ENCODE measurements at regions not wholly inside any gene's neighbourhood (a gene's known extent, or its start where the extent isn't known, plus 50 kb on each side); places are given as distances from the start of the nearest gene placed in this dataset.

DNA sequence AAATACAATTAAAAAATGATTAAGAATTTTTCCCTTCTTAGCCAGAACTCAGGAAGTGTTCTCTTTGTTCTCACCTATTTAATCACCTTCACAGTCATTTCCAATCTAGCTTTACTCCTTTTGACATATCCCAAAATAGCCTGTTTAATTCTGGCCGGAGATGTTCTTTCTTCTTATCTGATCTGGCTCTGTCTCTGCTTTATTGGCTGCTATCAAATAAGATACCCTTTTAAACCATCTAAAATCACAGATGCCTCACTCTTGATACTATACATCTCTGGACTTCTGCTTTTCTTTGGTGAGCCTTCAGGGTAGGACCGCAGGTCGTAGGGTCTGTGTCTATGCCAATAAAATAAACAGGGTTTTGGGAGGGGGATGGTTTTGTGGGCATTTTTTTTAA lies 319.2 kb upstream of the SEMA6D start:
- no peak overlapping the region for H3K9ac ChIP-seq (ENCODE audit: low read depth, low read length)
- no peaks in the 10 kb centered on the region for H3K4me1 ChIP-seq (ENCODE audit: control insufficient read depth, insufficient read depth, low read length)
- no peak overlapping the region for H3K4me2 ChIP-seq (ENCODE audit: low read length)
- H3K4me3 ChIP-seq (ENCODE audit: low read length): no peak overlapping the region
- H3K27me3 ChIP-seq (ENCODE audit: control insufficient read depth, insufficient read depth, low read length): no peaks in the 10 kb centered on the region
- H3K36me3 ChIP-seq (ENCODE audit: insufficient read depth, low read length): no peaks in the 10 kb centered on the region
- no peaks in the 10 kb centered on the region for H3K9me3 ChIP-seq (replicated peaks; ENCODE audit: low read length)

DNA sequence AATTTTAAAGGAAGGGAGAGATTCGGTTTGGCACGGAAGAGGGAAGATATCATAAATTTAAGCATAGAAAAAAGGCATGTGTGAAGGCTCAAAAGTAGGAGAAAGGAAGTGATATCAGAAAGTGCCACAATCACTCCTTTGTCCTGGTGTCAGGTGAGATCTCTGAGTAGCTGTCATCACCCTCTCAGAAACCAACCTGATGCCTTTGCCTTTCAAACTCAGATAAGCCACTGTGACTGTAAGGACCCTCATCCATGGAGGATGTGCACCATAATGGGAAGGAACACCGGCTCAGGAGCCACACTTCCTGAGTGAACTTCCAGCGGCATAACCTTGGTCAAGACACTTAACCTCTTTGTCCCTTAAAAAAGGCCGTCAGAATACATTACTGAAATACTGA lies 318.7 kb upstream of the SEMA6D start:
- no peaks in the 10 kb centered on the region for H3K4me1 ChIP-seq (ENCODE audit: control insufficient read depth, insufficient read depth, low read length)
- no peak overlapping the region for H3K4me3 ChIP-seq (ENCODE audit: low read length)
- H3K4me2 ChIP-seq (ENCODE audit: low read length): no peak overlapping the region
- H3K9ac ChIP-seq (ENCODE audit: low read depth, low read length): no peak overlapping the region
- no peaks in the 10 kb centered on the region for H3K9me3 ChIP-seq (replicated peaks; ENCODE audit: low read length)
- H3K36me3 ChIP-seq (ENCODE audit: insufficient read depth, low read length): no peaks in the 10 kb centered on the region
- H3K27me3 ChIP-seq (ENCODE audit: control insufficient read depth, insufficient read depth, low read length): no peaks in the 10 kb centered on the region

DNA sequence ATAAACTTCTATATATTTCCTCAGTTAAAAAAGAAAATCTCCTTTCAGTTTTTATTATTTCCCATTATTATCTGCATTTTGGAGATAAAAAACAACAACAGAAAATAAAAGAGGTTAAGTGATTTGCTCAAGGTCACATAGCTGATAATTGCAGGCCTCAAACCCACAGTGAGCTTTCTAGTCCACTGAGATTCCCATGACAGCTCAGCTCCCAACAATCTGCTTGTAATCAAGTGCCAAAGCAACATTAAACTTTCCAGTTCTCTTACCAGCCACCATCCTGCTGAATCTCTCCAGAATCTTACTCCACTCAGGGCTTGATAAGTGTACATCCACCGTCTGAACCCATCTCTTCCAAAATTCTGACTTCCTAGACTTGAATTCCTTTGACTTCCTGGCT lies 318.2 kb upstream of the SEMA6D start:
- no peaks in the 10 kb centered on the region for H3K9me3 ChIP-seq (replicated peaks; ENCODE audit: low read length)

DNA sequence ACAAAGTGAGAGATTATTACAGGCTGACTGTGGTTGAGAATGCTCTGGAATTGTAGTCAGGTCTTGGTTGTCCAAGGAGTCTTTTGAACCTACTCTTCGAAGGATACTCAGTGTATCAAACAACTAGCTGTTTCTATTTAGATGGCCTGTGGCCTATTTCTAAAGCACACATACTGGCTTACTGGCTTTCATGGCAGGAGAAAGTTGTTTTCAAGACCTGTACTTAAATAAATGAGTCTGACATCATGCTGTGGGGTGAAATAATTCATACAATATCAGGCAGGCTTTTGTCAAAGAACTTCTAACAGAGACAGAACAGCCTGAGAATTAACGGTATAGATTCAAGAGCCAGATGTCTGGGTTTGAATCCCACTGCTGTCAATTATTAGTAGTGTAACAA lies 316.7 kb upstream of the SEMA6D start:
- Histone ChIP-seq H3K9me3 (replicated peaks; ENCODE audit: low read length) (no peaks in the 10 kb centered on the region), H3K4me3 (ENCODE audit: low read length) (no peak overlapping the region), H3K4me2 (ENCODE audit: low read length) (no peak overlapping the region), H3K9ac (ENCODE audit: low read depth, low read length) (no peak overlapping the region), H3K27me3 (ENCODE audit: control insufficient read depth, insufficient read depth, low read length) (peaks cover 4% of the 10 kb centered on the region), H3K4me1 (ENCODE audit: control insufficient read depth, insufficient read depth, low read length) (no peaks in the 10 kb centered on the region), H3K36me3 (ENCODE audit: insufficient read depth, low read length) (no peaks in the 10 kb centered on the region)

More for the DNA sequence above, 318.2 kb upstream of the SEMA6D start:
- Histone ChIP-seq H3K4me1 (ENCODE audit: control insufficient read depth, insufficient read depth, low read length) (no peaks in the 10 kb centered on the region), H3K9ac (ENCODE audit: low read depth, low read length) (no peak overlapping the region), H3K36me3 (ENCODE audit: insufficient read depth, low read length) (no peaks in the 10 kb centered on the region), H3K4me3 (ENCODE audit: low read length) (no peak overlapping the region), H3K4me2 (ENCODE audit: low read length) (no peak overlapping the region), H3K27me3 (ENCODE audit: control insufficient read depth, insufficient read depth, low read length) (no peaks in the 10 kb centered on the region)

DNA sequence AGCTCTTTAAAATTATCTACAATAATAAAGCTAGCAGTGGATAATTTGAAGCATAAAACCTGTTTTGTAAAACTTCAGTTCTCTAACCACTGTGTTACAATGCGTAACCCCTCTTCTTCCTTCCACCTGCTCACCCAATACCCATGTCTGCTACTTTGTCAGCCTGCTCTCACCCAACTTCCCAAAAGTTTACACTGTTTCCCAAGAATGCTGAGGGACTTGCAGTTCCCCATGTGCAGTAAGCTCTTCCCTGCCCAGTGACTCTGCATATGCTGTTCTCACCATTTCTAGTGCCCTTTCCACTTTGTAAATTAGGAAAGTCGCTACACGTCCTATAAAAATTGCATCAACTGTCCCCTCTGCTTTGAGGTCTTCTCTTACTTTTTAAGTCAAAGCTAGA lies 315.9 kb upstream of the SEMA6D start:
- H3K36me3 ChIP-seq (ENCODE audit: insufficient read depth, low read length): no peaks in the 10 kb centered on the region
- H3K4me3 ChIP-seq (ENCODE audit: low read length): no peak overlapping the region
- no peak overlapping the region for H3K4me2 ChIP-seq (ENCODE audit: low read length)
- no peak overlapping the region for H3K9ac ChIP-seq (ENCODE audit: low read depth, low read length)
- peaks cover 4% of the 10 kb centered on the region for H3K27me3 ChIP-seq (ENCODE audit: control insufficient read depth, insufficient read depth, low read length)
- H3K9me3 ChIP-seq (replicated peaks; ENCODE audit: low read length): no peaks in the 10 kb centered on the region
- H3K4me1 ChIP-seq (ENCODE audit: control insufficient read depth, insufficient read depth, low read length): no peaks in the 10 kb centered on the region

DNA sequence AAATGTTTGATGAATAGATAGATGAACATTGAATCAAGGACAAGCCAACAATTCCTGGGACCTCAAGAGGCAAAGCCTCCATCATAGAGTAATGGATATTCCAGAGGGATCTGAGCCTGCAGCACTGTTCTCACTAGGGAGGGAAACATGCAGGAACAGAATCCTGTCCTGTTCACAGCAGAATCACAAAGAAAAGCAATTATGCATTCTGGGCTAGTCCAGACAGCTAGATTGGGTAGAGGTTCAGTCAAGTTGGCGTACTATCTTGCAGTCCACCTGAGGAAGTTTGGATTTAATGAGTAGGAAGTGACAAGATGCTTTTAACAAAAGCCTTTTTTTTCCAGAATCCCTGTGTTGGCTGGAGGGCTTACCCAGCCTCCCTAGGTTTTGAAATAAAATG lies 314.5 kb upstream of the SEMA6D start:
- Histone ChIP-seq H3K4me1 (ENCODE audit: control insufficient read depth, insufficient read depth, low read length) (no peaks in the 10 kb centered on the region), H3K36me3 (ENCODE audit: insufficient read depth, low read length) (no peaks in the 10 kb centered on the region), H3K4me2 (ENCODE audit: low read length) (no peak overlapping the region), H3K9me3 (replicated peaks; ENCODE audit: low read length) (no peaks in the 10 kb centered on the region), H3K27me3 (ENCODE audit: control insufficient read depth, insufficient read depth, low read length) (peaks cover 4% of the 10 kb centered on the region), H3K4me3 (ENCODE audit: low read length) (no peak overlapping the region), H3K9ac (ENCODE audit: low read depth, low read length) (no peak overlapping the region)

DNA sequence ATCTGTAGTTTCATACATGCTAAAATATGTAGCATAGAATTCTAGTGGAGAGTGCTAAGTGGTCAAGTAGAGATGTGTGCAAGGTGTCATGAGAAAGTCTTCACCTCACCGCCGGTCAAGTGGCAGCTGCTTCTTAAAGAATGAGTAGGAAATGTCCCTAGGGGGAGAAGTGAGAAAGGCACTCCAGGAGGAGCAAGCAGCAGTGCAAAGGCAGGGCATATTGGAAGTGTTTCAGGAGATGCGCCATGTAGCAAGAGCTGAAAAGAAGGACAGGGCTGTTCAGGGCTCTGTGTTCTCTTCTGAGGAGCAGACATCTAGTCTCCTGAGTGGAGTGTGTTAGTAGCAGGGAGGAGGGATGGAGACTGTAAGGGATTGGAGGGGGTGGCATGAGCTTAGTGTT lies 312.4 kb upstream of the SEMA6D start:
- Histone ChIP-seq H3K4me1 (ENCODE audit: control insufficient read depth, insufficient read depth, low read length) (no peaks in the 10 kb centered on the region), H3K9me3 (replicated peaks; ENCODE audit: low read length) (no peaks in the 10 kb centered on the region), H3K36me3 (ENCODE audit: insufficient read depth, low read length) (no peaks in the 10 kb centered on the region), H3K27me3 (ENCODE audit: control insufficient read depth, insufficient read depth, low read length) (peaks cover 4% of the 10 kb centered on the region), H3K4me2 (ENCODE audit: low read length) (no peak overlapping the region), H3K9ac (ENCODE audit: low read depth, low read length) (no peak overlapping the region), H3K4me3 (ENCODE audit: low read length) (no peak overlapping the region)

DNA sequence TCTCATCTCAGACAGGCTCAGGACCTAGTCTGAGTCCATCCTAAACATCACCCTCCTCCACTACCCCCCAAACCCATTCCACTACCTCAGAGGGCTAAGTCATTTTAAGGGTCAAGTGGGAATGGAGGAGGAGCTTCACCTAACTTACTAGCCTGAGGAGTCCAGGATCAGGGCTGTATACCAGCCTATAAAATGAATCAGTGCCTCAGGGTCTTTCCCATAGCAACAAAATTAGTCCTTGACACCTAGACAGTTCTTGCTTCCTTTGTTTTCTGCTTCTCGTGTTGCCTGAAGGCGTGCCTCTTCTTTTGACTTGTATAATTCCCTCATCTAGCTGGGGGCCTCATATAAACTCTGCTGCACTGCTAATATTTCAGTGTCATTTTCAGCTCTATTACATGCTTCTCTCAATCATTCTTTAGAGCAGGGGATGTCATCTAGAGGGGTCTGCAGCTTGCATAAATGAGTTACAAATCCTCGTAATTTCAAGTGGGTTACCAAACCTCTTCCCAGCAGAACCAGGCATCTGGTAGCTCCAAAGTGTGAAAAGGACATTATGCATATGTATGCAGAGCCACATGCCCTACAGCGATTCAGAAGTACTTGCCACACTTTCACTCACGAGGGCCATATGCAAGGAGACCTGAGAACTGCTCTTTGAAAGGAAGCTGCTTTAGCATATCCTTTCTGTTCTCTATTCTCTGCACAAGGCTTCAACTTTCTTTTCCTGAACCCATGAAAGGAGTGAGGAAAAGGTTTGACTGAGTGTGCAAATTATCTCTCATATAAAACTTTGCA lies 311.7 kb upstream of the SEMA6D start:
- H3K4me2 ChIP-seq (ENCODE audit: low read length): no peak overlapping the region
- H3K4me3 ChIP-seq (ENCODE audit: low read length): no peak overlapping the region
- no peak overlapping the region for H3K9ac ChIP-seq (ENCODE audit: low read depth, low read length)
- no peaks in the 10 kb centered on the region for H3K36me3 ChIP-seq (ENCODE audit: insufficient read depth, low read length)
- peaks cover 4% of the 10 kb centered on the region for H3K27me3 ChIP-seq (ENCODE audit: control insufficient read depth, insufficient read depth, low read length)
- no peaks in the 10 kb centered on the region for H3K9me3 ChIP-seq (replicated peaks; ENCODE audit: low read length)
- H3K4me1 ChIP-seq (ENCODE audit: control insufficient read depth, insufficient read depth, low read length): no peaks in the 10 kb centered on the region

DNA sequence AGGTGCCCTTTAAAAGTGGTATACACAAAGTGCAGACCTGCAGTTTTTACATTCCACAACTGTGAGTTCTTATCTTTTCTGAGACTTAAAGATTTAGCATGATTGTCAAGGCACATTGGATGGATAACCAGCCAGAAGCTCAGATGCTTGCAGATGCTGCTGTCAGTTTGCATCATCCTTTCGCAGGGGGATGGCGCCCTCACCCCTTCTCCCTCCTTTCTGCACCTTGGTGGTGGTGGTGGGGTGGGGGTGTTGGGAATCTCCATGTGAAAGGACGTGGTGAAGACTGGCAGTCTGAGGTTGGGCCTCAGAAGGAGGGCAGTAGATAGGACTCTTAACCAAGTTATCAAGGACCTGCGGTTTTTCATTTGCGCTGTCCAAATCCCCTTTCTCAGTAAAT lies 309.6 kb upstream of the SEMA6D start:
- peaks cover 4% of the 10 kb centered on the region for H3K27me3 ChIP-seq (ENCODE audit: control insufficient read depth, insufficient read depth, low read length)
- no peaks in the 10 kb centered on the region for H3K9me3 ChIP-seq (replicated peaks; ENCODE audit: low read length)
- no peaks in the 10 kb centered on the region for H3K4me1 ChIP-seq (ENCODE audit: control insufficient read depth, insufficient read depth, low read length)

DNA sequence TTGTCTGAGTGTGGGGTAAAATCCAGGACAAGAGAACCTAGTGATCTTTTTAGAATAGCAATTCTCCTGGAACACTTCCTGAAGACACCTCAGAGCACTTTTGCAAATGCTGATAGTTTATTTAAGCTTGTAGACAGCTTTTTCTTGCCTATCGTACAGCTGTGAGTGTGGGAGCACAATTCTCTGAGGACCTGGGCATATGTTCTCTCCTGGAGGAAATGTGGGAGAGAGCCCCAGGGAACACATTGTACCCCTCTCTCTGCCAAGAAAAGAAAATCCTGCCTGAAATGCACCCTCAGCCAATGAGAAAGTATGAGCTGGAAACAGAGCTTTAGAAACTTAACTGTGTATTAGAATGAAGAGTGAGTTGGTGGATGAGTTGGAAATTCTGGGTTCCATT lies 308.3 kb upstream of the SEMA6D start:
- Histone ChIP-seq H3K9ac (ENCODE audit: low read depth, low read length) (no peak overlapping the region), H3K4me1 (ENCODE audit: control insufficient read depth, insufficient read depth, low read length) (no peaks in the 10 kb centered on the region), H3K4me3 (ENCODE audit: low read length) (no peak overlapping the region), H3K9me3 (replicated peaks; ENCODE audit: low read length) (no peaks in the 10 kb centered on the region), H3K27me3 (ENCODE audit: control insufficient read depth, insufficient read depth, low read length) (peaks cover 4% of the 10 kb centered on the region), H3K4me2 (ENCODE audit: low read length) (no peak overlapping the region), H3K36me3 (ENCODE audit: insufficient read depth, low read length) (no peaks in the 10 kb centered on the region)

More for the DNA sequence above, 309.6 kb upstream of the SEMA6D start:
- Histone ChIP-seq H3K4me2 (ENCODE audit: low read length) (no peak overlapping the region), H3K36me3 (ENCODE audit: insufficient read depth, low read length) (no peaks in the 10 kb centered on the region), H3K4me3 (ENCODE audit: low read length) (no peak overlapping the region), H3K9ac (ENCODE audit: low read depth, low read length) (no peak overlapping the region)

DNA sequence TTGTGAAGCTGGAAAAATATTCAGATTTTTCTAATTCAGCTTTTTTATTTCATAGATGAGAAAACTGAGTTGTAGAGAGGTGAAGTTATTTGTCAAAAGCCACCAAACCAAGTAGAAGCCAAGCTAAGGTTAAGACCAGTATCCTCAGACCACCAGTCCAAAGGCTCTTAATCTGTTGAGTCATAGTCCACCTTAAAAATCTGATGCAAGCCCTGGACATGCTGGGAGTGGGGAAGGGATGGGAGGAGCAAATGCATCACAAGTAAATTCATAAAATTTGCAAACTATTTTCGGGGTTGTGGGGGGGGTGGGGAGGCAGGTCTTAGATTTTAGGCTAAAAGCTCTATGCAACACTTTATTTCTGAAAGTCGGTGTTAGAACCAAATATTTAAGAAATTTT lies 307.7 kb upstream of the SEMA6D start:
- Histone ChIP-seq H3K4me3 (ENCODE audit: low read length) (no peak overlapping the region), H3K27me3 (ENCODE audit: control insufficient read depth, insufficient read depth, low read length) (peaks cover 4% of the 10 kb centered on the region), H3K4me2 (ENCODE audit: low read length) (no peak overlapping the region), H3K4me1 (ENCODE audit: control insufficient read depth, insufficient read depth, low read length) (no peaks in the 10 kb centered on the region), H3K36me3 (ENCODE audit: insufficient read depth, low read length) (no peaks in the 10 kb centered on the region), H3K9me3 (replicated peaks; ENCODE audit: low read length) (no peaks in the 10 kb centered on the region), H3K9ac (ENCODE audit: low read depth, low read length) (no peak overlapping the region)

DNA sequence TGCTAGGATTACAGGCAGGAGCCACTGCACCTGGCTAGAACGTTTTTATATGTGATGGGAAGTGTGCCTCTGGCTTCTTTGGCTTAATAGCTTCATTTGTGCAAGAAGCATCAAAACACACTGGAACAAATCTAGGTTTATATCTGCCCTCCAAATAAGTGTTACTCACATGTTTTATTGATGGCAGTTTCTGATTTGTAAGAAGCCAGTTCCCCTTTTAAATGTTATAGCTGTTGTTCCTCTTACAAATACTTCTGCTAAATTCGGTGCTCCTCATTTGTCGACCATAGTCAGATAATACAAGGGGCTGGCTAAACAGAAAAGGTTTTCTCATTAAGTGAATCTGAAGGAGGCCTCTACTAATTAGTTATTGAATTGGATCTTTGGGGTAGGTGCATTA lies 307.1 kb upstream of the SEMA6D start:
- Histone ChIP-seq H3K4me2 (ENCODE audit: low read length) (no peak overlapping the region), H3K9ac (ENCODE audit: low read depth, low read length) (no peak overlapping the region)

More for the DNA sequence above, 307.1 kb upstream of the SEMA6D start:
- Histone ChIP-seq H3K4me1 (ENCODE audit: control insufficient read depth, insufficient read depth, low read length) (peaks cover 2% of the 10 kb centered on the region), H3K27me3 (ENCODE audit: control insufficient read depth, insufficient read depth, low read length) (no peaks in the 10 kb centered on the region), H3K4me3 (ENCODE audit: low read length) (no peak overlapping the region), H3K9me3 (replicated peaks; ENCODE audit: low read length) (no peaks in the 10 kb centered on the region), H3K36me3 (ENCODE audit: insufficient read depth, low read length) (no peaks in the 10 kb centered on the region)

Data from skeletal muscle satellite cell (primary cell).